NCI-H748 (cell line): ENCODE measurements at regions not wholly inside any gene's neighbourhood (a gene's known extent, or its start where the extent isn't known, plus 50 kb on each side); places are given as distances from the start of the nearest gene placed in this dataset.
"Not testable (repeated sequence)": the region's sequence is repeated elsewhere in the genome, so short reads cannot be mapped to it uniquely, and the experiment has no call there.

Experiments
- DNase-seq: peaks from one replicate; lab custom pipeline; 2025; ENCODE audit not compliant: unreplicated experiment; lab: John Stamatoyannopoulos, UW

DNA sequence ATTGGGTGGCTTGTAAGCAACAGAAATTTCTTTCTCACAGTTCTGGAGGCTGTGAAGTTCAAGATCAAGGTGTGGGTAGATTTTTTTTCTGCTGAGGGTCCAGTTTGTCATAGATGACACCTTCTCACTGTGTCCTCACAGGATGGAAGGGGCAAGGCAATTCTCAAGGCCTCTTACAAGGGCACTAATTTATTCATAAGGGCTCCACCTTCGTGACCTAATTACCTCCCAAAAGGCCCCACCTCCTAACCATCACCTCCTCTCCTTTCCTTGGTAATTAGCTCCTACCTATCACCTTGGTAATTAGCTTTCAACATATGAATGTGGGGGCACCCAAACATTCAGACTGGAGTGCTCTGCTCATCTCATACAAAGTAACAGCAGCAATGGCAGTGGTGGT is 92.3 kb upstream of the CD44 start:
- no peak for DNase-seq

DNA sequence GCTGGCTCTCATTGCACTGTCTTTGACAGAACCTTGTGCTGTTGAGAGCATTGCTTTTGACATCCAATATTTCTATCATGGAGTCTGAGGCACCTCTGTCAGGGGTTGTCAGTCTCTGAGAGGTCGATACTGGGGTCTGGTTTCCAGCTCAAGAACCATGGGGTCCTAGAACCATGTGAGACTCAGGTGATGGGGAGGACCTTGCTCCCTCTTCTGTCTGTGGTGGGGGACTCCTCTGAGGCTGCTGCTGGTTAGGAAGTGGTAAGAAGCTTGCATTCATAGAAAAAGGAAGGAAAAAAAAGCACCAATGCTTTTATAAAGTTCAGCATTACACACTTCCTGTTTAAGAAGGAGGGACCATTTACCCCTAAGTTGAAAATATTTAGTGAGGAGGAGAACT is 91.8 kb upstream of the CD44 start:
- DNase-seq, result no peak

DNA sequence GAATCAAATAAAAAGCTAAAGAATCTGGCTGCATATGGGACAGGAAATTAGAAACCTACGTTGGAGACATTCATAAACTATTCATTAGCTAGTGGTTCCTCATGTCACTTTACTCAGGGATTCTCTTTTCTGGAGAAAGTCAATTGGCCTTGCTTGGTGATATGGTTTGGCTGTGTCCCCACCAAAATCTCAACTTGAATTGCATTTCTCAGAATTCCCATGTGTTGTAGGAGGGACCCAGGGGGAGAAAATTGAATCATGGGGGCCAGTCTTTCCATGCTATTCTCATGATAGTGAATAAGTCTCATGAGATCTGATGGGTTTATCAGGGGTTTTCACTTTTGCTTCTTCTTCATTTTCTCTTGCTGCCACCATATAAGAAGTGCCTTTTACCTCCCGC is 91.2 kb upstream of the CD44 start:
- no peak for DNase-seq

DNA sequence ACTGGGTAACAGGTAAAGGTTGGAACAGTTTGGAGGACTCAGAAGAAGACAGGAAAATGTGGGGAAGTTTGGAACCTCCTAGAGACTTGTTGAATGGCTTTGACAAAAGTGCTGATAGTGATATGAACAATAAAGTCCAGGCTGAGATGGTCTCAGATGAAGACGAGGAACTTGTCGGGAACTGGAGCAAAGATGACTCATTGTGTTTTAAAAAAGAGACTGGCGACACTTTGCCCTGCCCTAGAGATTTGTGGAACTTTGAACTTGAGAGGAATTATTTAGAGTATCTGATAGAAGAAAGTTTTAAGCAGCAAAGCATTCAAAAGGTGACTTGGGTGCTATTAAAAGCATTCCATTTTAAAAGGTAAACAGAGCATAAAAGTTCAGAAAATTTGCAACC is 90.6 kb upstream of the CD44 start:
- not testable (repeated sequence) for DNase-seq

DNA sequence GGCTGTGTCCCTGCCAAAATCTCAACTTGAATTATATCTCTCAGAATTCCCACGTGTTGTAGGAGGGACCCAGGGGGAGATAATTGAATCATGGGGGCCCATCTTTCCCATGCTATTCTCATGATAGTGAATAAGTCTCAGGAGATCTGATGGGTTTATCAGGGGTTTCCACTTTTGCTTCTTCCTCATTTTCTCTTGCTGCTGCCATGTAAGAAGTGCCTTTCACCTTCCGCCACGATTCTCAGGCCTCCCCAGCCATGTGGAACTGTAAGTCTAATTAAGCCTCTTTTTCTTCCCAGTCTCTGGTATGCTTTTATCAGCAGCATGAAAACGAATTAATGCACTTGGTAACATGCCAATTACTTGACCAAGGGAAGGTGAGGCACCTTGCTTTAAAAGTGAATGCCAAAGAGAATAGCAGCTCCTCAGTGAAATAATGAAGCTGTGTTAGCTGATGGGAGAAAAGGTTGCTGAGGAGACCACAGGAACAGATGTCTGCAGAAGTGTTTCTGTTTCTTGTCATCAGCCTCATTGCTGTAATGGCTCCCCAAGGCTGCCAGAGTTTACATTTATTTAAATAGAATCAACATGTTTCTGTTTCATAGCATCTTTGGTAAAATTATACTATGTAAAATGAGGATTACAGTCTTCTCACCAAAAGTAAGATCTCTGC is 89.0 kb upstream of the CD44 start:
- DNase-seq, result no peak

DNA sequence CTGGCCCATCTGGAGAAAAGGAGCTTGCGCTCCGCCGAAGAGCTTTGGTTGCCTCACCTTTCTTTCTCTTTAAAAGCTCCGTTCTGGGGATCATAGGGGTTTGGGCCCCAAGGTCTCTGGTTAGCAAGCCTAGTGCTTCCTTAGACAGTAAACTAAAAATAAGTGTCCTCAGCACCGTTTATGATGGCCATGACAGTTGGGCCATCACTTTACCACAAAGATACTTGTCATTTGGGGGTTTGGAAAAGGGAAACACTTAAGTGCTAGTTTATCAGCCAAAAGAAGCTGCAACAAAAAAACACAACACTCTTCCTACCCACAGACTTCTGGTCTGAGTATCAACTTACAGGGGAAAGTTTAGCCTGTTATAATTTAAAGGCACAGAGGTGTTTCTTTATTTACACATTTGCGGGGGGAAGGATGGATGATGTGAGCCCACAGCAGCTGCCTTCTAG is 88.4 kb upstream of the CD44 start:
- DNase-seq, result no peak

DNA sequence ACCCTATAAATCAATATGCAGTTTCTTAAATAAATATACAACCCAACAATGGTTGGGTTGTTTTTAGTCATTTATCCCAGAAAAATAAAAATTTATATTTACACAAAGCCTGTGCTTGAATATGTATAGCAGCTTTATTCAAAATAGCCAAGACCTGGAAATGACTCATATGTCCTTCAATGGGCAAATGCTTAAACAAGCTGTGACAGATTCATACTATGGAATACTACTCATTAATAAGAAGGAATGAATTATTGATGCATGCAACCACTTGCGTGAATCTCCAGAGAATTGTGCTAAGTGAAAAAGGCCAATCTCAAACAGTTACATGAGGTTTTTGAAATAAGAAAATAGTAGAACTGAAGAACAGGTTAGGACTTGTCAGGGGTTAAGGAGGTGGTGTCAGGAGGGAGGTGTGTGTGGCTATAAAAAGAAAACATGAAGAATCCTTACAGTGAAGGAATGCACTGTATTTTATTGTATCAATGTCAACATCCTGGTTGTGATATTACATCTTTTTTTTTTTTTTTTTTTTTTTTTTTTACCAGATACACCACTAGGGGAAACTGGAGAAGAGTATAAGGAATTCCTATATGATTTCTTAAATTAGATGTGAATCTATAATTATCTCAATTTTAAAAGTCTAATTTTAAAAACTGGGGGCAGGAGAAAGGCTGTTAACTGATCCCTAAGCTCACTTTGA is 82.4 kb upstream of the CD44 start:
- DNase-seq, result no peak

DNA sequence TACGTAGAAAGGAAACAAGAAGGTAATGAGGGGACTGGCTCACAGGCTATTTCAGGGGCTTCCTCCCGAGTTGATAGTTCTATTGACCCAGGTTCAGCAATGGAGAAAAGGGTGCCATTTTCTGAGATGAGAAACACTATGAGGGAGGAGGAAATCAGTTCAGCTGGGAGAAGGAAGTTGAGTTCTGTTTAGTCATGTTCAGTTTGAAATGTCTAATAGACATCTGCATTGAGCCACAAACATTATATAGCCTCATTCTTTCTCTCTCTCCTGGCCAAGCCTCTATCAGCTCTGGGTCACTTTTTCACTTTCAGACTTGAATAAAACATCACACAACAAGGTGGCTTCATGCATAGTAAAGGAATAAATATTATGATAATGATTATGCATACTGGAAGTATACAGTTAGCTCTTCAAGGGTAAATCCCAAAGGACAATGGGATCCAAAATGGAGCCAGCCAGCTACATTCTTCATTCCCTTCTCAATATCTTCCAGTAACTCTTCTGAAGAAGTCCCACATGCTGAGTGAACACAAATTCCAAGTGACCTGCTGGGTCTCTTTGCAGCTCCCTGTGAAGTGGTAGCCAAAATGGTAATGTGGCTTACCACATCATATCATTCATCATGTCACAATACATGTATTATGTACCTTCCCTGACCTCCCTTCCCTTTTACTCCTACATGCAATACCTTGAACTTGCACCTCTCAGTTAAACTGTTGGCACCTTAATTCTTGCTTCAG is 80.9 kb upstream of the CD44 start:
- DNase-seq, result no peak

DNA sequence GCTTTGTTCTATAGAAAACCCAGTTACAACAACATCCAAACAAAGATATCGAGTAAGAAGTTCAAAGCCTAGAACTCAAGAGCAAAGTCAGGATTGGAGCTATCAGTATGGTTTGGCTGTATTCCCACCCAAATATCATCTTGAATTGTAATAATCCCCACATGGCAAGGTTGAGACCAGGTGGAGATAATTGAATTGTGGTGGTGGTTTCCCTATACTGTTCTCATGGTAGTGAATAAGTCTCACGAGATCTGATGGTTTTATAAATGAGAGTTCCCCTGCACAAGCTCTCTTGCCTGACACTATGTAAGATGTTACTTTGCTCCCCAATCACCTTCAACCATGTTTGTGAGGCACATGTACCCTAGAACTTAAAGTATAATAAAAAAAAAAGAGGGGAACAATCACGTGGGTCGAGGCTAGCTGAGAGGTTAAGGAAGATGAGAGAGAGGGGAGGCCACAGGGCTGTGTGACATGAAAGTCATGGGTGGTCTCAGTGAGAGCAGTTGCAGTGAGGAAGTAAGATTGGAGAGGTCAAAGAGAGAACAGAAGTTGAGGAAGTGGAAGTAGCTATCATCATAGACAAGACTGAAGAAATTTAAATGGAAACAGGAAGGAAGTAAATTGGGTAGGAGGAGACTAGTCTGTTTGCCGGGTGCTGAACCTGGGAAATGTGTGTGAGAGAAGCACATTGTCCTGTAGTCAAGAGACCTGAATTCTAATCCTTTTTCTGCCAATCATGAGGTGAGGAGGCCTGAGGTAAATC is 80.1 kb upstream of the CD44 start:
- no peak for DNase-seq

DNA sequence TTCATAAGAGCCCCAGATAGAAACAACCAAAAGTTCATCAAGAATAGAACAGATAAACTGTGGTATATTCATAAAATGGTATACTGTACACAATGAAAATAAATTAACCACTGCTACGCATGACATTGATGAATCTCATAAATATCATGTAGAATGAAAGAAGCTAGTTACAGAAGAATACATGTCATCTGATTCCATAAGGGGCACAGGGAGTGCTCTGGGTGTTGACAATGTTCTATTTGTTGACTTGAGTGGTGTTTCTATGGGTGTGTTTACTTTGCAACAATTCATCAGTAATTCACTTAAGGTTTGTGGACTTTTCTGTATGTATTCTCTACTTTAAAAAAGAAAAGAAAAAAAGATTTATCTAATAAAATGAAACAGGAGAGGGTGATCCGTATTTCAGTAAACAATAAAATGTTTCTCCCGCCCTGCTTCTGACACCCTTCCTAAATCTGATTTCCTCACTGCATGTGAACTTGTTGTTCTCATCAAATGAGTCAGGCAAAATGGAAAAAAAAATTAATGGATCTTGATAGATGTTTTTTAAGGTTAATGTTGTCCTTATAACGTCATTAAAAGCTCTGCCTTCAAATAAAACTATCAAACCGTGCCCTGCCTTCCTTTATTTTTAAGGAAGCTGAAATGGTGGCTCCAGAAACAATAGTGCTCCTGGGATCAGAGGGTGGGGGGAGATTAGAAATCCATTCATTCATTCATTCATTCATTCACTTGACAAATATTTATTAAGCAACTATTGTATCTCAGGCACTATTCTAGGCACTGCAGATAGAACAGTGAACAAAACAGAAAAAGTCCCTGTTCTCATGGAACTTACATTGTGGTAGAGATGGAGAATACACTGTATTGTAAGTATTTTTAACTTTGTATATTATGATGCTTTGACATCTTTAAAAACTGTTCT is 77.2 kb upstream of the CD44 start:
- DNase-seq, result peak; percentile 91

DNA sequence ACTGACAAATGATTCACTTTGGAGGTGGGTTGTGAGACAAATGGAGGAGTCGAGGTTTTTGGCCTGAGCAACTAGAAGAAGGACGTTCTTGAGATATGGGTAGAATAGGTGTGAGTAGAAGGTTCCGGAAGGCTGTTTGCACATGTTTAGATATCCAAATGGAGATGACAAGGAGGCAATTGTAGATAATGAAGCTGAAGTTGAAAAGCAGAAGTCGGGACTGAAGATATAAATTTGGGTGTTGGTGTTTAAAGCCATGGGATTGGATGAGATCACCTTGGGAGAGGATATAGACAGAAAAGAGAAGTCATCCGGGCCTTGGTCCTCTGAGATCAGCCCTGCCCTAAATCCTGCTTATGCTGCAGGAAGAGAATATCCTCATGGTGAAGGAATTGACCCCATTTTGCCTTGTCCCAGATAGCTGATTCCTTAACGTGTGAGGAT is 75.5 kb upstream of the CD44 start:
- no peak for DNase-seq

DNA sequence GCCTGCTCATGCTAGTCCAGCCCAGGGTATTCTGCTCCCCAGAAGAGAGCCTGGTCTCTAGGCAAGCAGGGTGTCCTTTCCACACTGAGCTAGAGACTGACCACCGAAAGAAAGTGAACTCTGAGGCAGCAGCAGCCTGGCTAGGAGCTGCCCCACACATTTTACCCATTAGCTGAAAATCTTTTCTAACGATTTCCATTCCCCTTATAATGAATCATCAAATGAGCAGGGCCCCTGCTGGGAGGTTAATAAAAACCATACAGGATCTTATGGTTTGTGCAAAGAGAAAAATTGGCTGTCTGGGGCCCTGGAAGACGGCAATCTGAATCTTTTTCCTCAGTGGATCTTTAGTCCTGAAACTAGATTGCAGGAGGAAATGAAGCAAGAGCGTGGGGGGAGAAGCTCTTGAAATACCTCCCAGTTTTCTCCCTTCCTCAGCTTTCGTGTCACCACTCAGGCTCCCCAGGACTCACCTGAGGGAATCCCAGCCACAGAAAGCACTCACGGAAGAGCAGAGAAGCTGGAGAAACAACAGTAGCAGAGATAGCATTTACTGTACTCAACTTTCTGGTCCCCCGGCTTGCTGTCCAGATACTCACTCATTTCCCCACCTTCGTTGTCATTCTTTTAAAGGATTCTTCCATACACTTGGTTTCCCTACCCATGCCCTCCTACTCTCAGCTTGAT is 74.7 kb upstream of the CD44 start:
- no peak for DNase-seq

DNA sequence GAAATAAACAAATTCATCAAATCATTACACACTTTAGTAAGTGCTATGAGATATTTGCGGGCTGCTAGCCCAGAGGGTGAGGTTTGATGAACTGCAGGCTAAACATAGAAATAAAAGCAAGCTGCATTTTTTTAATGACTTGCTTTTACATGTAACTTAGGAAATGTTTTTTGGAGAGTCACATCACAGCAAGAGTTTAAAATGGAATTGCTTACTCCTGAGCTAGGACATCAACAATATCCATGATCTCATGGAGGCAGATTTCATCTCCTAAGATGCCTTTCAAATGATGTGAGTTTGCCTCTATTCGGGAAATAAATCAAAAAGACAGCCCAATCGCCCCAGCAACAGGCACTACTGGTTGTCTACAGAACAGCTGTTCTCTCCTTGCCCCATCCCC is 73.4 kb upstream of the CD44 start:
- no peak for DNase-seq

DNA sequence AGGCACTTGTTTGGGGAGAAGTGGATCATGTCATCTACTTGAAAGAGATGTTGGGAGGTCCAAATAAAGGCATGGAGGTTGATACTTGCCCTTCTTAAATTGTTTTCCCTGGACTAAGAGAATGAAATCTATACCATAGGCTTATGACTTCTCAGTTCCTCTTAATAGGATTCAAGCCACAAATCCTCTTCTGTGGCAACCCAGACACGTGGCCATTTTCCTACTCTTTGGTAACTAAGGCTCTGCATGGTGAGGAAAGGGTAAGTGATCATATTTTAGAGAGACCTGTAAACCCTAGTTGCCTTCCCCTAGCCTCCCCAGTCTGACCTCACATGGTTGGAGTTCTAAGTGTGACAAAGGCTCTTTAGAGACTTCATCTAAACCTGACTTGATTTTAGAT is 72.9 kb upstream of the CD44 start:
- DNase-seq, result no peak

DNA sequence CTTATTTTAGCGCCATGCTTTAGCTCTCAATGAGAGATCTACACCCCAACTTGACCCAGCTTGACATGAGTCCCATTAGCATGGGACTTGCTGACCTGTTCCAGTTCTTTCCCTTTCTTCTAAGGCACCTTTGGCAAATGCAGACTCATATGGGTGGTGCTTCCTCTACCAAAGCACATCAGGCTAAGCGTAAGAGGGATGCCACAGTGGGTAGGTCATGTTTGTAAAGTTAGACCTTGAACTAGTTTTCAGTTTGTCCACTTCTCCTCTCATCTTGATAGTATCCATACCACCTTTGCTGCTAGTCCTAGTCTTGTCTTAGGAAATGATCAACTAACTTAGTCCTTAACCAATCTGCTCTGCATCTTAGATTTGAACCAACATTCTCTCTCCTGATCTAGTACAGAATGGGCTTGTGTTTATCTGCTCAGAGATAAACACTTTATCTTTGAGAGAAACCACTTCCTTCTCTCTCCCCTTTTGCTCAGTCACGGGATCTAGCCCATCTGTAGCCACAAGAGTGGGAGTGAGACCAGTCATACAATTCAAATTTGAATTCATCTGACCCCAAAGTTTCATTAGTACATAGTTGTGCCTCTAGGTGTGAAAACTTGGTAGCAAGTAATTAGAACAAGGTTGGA is 72.1 kb upstream of the CD44 start:
- DNase-seq, result no peak

DNA sequence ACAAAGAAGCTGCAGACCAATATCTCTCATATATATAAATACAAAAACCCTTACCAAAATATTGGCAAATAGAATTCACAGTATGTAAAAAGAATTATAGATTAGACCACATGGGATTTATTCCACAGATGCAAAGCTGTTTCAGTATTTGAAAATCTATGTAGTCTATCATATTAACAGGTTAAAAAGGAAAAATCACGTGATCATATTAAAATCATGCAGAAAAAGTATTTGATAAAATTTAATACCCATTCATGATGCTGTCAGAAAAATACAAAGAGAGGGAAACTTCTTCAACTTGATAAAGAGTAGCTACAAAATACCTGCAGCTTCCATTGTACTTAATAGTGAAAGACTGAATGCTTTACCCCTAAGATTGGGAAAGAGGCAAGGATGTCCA is 67.2 kb upstream of the CD44 start:
- no peak for DNase-seq

DNA sequence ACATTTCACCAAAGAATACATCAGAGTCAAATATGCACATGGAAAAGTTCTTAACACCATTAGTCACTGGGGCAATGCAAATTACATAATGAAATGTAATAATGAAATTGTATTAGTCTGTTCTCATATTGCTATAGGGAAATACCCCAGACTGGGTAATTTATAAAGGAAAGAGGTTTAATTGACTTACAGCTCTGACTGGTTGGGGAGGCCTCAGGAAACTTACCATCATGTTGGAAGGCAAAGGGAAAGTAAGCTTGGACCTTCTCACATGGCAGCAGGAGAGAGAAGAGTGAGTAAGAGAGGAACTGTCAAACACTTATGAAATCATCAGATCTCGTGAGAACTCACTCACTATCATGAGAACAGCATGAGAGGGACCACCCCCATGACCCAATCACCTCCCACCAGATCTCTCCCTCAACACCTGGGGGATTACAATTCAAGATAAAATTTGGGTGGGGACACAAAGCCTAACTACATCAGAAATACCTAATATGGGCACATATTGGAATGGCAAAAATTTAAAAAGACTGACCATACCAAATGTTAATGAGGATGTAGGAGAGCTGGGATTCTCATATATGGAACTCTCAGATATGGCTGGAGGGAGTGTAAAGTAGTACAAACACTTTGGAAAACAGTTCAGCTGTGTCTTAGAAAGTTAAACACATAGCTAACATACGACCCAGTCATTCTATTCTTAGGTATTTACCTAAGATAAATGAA is 65.1 kb upstream of the CD44 start:
- no peak for DNase-seq

DNA sequence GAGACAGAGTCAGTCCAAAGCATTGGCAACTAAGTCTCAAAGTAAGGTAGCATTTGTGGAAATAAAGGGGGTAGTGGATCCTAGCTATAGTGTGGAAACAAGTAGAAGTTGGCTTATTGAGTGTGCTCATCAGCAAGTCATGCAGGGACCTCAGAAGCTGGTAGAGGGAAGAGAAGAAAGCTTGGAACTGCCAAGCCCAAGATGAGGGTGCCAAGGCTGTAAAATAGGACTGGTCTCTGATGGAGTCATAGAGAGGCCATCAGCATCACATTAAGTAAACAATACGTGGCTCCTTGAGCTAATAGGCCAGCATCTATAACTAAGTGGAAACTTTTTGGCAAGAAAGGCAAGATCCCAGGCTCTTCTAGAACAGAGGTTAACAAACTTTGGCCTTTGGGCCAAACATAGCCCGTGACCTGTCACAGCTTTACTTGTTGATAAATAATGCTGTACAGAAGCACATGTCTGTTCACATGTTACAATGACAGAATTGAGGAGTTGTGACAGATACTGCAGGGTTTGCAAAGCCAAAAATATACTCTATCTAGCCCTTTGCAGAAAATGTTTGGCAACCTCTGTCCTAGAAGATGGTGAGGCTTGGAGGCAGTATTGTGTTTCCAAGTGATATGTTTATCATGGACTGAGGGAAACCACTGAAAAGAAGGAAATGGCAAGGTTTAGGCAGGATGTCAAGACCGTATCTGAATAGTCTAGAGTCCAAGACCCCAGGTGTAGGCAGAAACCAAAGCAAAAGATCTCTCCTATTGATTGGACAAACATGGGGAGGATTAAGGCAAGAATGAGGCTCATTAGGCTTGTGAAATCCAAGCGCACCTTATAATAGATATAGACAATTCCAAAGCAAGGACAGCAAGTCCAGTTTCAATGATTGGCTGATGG is 62.5 kb upstream of the CD44 start:
- DNase-seq, result no peak
